CD14-positive monocyte (primary cell): ENCODE measurements at regions not wholly inside any gene's neighbourhood (a gene's known extent, or its start where the extent isn't known, plus 50 kb on each side); places are given as distances from the start of the nearest gene placed in this dataset.

Experiments
- DNase-seq, 3 donors: peaks; one replicate each; pipeline ENCODE4 v3.0.0-alpha.2; 2011 to 2022
- H2AFZ ChIP-seq: 2 replicates; pipeline ENCODE4 v1.6.0; 2012; ENCODE audit warnings: mild to moderate bottlenecking, low read depth, low read length, inconsistent platforms; ENCODE audit not compliant: insufficient read depth, poor library complexity, severe bottlenecking
- H3K27ac ChIP-seq, 2 donors: 1 replicate in 1 of 2; 2 replicates in 1 of 2; pipeline ENCODE4 v1.5.1; 2012 to 2013; ENCODE audit warnings: low read length in 2 of 2, control low read depth in 1 of 2, inconsistent platforms in 1 of 2, low read depth in 1 of 2, mild to moderate bottlenecking in 1 of 2
- H3K27me3 ChIP-seq, 2 donors: one replicate each; pipeline versions ENCODE4 v1.6.0 to v1.6.1; 2011 to 2013; ENCODE audit warnings: low read length in 2 of 2; ENCODE audit not compliant: control insufficient read depth in 2 of 2, insufficient read depth in 2 of 2
- H3K36me3 ChIP-seq, 2 donors: replicated peaks in 1 of 2; 1 replicate in 1 of 2; 2 replicates in 1 of 2; pipeline versions ENCODE4 v1.5.1 to v1.6.1; 2012 to 2013; ENCODE audit warnings: low read length in 2 of 2, control low read depth in 1 of 2, inconsistent platforms in 1 of 2, mild to moderate bottlenecking in 1 of 2; ENCODE audit not compliant: insufficient read depth in 2 of 2, control insufficient read depth in 1 of 2
- H3K4me1 ChIP-seq, 2 donors: 1 replicate in 1 of 2; 2 replicates in 1 of 2; pipeline versions ENCODE4 v1.5.1 to v1.6.1; 2012 to 2013; ENCODE audit warnings: low read length in 2 of 2, control low read depth in 1 of 2, inconsistent platforms in 1 of 2, mild to moderate bottlenecking in 1 of 2, moderate library complexity in 1 of 2; ENCODE audit not compliant: insufficient read depth in 2 of 2, control insufficient read depth in 1 of 2
- H3K4me2 ChIP-seq: replicated peaks from 2 replicates; pipeline ENCODE3; 2012; ENCODE audit warnings: low read length, moderate library complexity, mild to moderate bottlenecking; ENCODE audit not compliant: poor library complexity, severe bottlenecking; ENCODE audit errors: extremely low read depth
- H3K4me3 ChIP-seq, 3 experiments: fragments of 200-600 bp in 1 of 3; sonication (generic) in 1 of 3; replicated peaks in 1 of 3; 1 replicate in 2 of 3; 2 replicates in 1 of 3; pipeline ENCODE4 v1.5.1; 2011 to 2013; ENCODE audit warnings: low read length in 3 of 3, mild to moderate bottlenecking in 3 of 3, control low read depth in 2 of 3, low read depth in 2 of 3, inconsistent platforms in 1 of 3, moderate library complexity in 1 of 3
- H3K79me2 ChIP-seq: 2 replicates; pipeline ENCODE4 v1.6.0; 2012; ENCODE audit warnings: mild to moderate bottlenecking, control low read depth, inconsistent platforms, low read length, moderate library complexity; ENCODE audit not compliant: insufficient read depth
- H3K9ac ChIP-seq: 2 replicates; pipeline ENCODE4 v1.6.0; 2017; ENCODE audit warnings: low read length, mild to moderate bottlenecking; ENCODE audit not compliant: insufficient read depth, poor library complexity, severe bottlenecking
- H3K9me3 ChIP-seq, 2 donors: replicated peaks in 1 of 2; 1 replicate in 1 of 2; 2 replicates in 1 of 2; pipeline versions ENCODE4 v1.5.1 to v1.6.1; 2012 to 2013; ENCODE audit warnings: low read length in 2 of 2, control low read depth in 1 of 2; ENCODE audit not compliant: control insufficient read depth in 1 of 2, insufficient read depth in 1 of 2
- H4K20me1 ChIP-seq: 2 replicates; pipeline ENCODE4 v1.6.0; 2012; ENCODE audit warnings: mild to moderate bottlenecking, low read length, control low read depth, moderate library complexity; ENCODE audit not compliant: insufficient read depth
- H3K27ac Mint-ChIP-seq, 7 donors: one replicate each; pipeline ENCODE4 v1.8.0; 2020; ENCODE audit warnings: mild to moderate bottlenecking in 7 of 7, mixed read lengths in 7 of 7, moderate library complexity in 6 of 7, inconsistent platforms in 2 of 7
- H3K27me3 Mint-ChIP-seq, 3 donors: one replicate each; pipeline ENCODE4 v1.8.0; 2021 to 2022; ENCODE audit warnings: low read depth in 3 of 3, mild to moderate bottlenecking in 3 of 3, mixed read lengths in 3 of 3, moderate library complexity in 3 of 3, inconsistent platforms in 1 of 3
- H3K36me3 Mint-ChIP-seq, 2 donors: one replicate each; pipeline ENCODE4 v1.8.0; 2020; ENCODE audit warnings: mixed read lengths in 2 of 2, inconsistent platforms in 1 of 2, mild to moderate bottlenecking in 1 of 2
- H3K4me1 Mint-ChIP-seq: one replicate; pipeline ENCODE4 v1.8.0; 2020; ENCODE audit warnings: mild to moderate bottlenecking, mixed read lengths
- H3K4me3 Mint-ChIP-seq, 2 donors: one replicate each; pipeline ENCODE4 v1.8.0; 2020; ENCODE audit warnings: mild to moderate bottlenecking in 2 of 2, mixed read lengths in 2 of 2, moderate library complexity in 1 of 2
- H3K9me3 Mint-ChIP-seq, 7 donors: one replicate each; pipeline ENCODE4 v1.8.0; 2020 to 2022; ENCODE audit warnings: mixed read lengths in 7 of 7, mild to moderate bottlenecking in 6 of 7, moderate library complexity in 6 of 7, inconsistent platforms in 2 of 7
- WGBS: methylation state at CpG from one replicate; pipeline ENCODE4 v1.1.5; 2013; ENCODE audit warnings: missing lambda C conversion rate; ENCODE audit not compliant: insufficient coverage; 5-methylcytosine and 5-hydroxymethylcytosine counted together
- intact Hi-C, 2 donors: fragments of 100-400 bp; cut with micrococcal nuclease; formaldehyde crosslinking; loops; one replicate each; pipeline versions ENCODE4 v1.15.0 to v1.15.1; 2023
- TF ChIP-seq, protein P1 (sequence below): fragments of 200-600 bp; IDR thresholded peaks from one replicate; pipeline ENCODE4 v1.8.0; 2022; ENCODE audit warnings: antibody characterized with exemption, mild to moderate bottlenecking

DNA sequence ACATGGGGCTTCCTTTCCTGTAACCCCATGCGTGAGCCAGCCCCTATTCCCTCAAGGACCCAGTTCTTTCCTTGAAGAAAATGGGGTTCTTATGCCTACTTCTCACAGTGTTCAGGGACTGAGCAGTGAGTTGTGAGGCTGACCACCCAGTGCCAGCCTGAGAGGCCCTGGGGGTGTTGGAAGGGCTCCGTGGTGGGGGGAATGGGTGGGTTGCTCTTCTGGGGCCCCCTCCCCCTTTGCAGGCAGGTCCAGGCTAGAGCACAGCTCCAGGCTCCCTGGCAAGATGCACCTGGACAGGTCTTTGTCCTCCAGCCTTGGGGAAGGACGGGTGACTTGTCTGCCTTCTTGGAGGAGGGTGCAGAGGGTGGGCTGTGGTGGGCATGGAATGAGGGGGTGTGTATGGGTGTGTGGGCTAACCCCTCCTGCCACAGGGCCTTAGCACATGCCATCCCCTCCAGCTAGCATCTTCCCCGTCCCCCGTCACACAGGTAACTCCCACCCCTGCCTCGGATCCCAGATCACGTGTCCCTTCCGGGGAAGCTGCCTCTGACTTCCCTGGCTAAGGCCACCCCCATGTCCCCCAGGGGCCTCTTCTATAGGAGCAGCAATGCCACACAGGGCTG, 64.6 kb downstream of the MYEOV start:
- H4K20me1 ChIP-seq = no peaks in the 10 kb centered on the region
- H3K79me2 ChIP-seq = no peaks in the 10 kb centered on the region
- H3K4me1 ChIP-seq = no peaks in the 10 kb centered on the region
- no peaks in the 10 kb centered on the region for H3K36me3 ChIP-seq
- H3K36me3 Mint-ChIP-seq = no peaks in the 10 kb centered on the region
- H3K27ac Mint-ChIP-seq = no peak overlapping the region
- no peak overlapping the region for H3K4me3 Mint-ChIP-seq
- H3K27me3 ChIP-seq = no peaks in the 10 kb centered on the region
- H3K4me1 Mint-ChIP-seq = no peaks in the 10 kb centered on the region
- H3K9me3 ChIP-seq = peaks cover 5 to 16% of the 10 kb centered on the region in 2 donors
- TF ChIP-seq, protein P1, sequence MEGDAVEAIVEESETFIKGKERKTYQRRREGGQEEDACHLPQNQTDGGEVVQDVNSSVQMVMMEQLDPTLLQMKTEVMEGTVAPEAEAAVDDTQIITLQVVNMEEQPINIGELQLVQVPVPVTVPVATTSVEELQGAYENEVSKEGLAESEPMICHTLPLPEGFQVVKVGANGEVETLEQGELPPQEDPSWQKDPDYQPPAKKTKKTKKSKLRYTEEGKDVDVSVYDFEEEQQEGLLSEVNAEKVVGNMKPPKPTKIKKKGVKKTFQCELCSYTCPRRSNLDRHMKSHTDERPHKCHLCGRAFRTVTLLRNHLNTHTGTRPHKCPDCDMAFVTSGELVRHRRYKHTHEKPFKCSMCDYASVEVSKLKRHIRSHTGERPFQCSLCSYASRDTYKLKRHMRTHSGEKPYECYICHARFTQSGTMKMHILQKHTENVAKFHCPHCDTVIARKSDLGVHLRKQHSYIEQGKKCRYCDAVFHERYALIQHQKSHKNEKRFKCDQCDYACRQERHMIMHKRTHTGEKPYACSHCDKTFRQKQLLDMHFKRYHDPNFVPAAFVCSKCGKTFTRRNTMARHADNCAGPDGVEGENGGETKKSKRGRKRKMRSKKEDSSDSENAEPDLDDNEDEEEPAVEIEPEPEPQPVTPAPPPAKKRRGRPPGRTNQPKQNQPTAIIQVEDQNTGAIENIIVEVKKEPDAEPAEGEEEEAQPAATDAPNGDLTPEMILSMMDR = no peak
- no peak overlapping the region for H3K4me3 ChIP-seq
- no peak overlapping the region for H2AFZ ChIP-seq
- no peak for DNase-seq
- no peak overlapping the region for H3K4me2 ChIP-seq
- 90% methylated on average over 6 of the region's 8 CpGs for WGBS
- H3K27me3 Mint-ChIP-seq = peaks cover 2 to 8% (median 5%) of the 10 kb centered on the region in 3 donors
- H3K9ac ChIP-seq = no peak overlapping the region
- peaks cover 0 to 10% (median 9%) of the 10 kb centered on the region in 7 donors for H3K9me3 Mint-ChIP-seq
- intact Hi-C loops = no loop called here
- no peak overlapping the region for H3K27ac ChIP-seq

DNA sequence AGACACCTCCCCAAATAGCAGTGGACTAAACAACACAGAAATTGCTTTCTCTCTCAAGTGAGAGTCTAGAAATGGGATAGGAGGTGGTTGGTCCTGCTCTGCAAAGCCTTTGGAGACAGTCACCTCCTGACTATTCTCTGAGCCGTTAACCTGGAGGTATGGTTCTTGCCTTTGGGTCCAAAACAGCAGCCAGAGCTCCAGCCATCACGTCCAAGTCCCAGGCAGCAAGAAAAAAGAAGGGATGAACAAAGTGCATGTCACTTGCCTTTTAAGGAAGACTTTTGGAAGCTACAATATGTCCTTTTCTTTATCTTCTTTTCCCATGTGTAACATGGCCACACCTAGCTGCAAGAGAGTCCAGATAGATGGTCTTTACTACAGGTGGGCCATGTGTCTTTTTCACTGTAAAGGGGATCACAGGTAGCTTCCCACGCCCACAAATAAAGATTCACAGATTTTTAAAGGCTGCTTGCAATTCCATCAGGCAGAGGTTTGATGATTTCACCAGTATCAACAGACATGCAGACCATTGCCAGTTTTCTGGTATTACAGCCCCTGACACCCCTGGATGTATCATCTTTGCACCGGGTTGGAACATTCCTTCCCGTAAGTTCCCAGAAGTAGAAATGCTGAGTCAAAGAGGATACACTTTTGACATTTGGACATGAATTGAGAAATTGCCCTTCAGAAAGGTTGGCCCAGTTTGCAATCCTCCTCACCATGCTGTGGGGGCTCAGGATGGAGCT, 66.0 kb downstream of the MYEOV start:
- no peak overlapping the region for H3K27ac Mint-ChIP-seq
- Histone ChIP-seq H3K27ac (no peak overlapping the region), H3K9ac (no peak overlapping the region), H3K4me1 (no peaks in the 10 kb centered on the region), H3K36me3 (no peaks in the 10 kb centered on the region), H3K4me2 (no peak overlapping the region), H3K27me3 (no peaks in the 10 kb centered on the region), H4K20me1 (no peaks in the 10 kb centered on the region), H3K79me2 (no peaks in the 10 kb centered on the region), H2AFZ (no peak overlapping the region), H3K4me3 (no peak overlapping the region), H3K9me3 (peaks cover 5 to 16% of the 10 kb centered on the region in 2 donors)
- no peaks in the 10 kb centered on the region for H3K4me1 Mint-ChIP-seq
- H3K4me3 Mint-ChIP-seq = no peak overlapping the region
- peaks cover 2 to 6% (median 3%) of the 10 kb centered on the region in 3 donors for H3K27me3 Mint-ChIP-seq
- TF ChIP-seq, protein P1 = no peak
- DNase-seq = no peak
- no peaks in the 10 kb centered on the region for H3K36me3 Mint-ChIP-seq
- intact Hi-C loops = no loop called here
- 60% methylated on average over 3 of the region's 5 CpGs for WGBS
- peaks cover 0 to 10% (median 9%) of the 10 kb centered on the region in 7 donors for H3K9me3 Mint-ChIP-seq
